Activated T-cell treated with anti-CD3 and anti-CD28 coated beads for 48 hours (primary cell): ENCODE measurements at regions not wholly inside any gene's neighbourhood (a gene's known extent, or its start where the extent isn't known, plus 50 kb on each side); places are given as distances from the start of the nearest gene placed in this dataset.

ENCODE experiments used
- DNase-seq: peaks from one replicate; pipeline ENCODE4 v3.0.0-alpha.2; 2020; ENCODE audit warnings: low read depth

DNA sequence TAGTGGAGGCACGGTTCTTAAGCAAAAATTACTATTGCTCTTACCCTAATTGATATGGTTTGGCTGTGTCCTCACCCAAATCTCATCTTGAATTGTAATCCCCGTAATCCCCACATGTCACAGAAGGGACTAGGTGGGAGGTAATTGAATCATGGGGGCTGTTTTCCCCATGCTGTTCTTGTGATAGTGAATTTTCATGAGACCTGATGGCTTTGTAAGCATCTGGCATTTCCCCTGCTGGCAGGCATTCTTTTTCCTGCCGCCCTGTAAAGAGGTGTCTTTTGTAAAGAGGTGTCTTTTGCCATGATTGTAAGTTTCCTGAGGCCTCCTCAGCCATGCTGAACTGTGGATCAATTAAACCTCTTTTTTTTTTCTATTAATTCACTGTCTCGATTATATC, 1691.8 kb upstream of the SLC39A10 start:
- DNase-seq = no peak

DNA sequence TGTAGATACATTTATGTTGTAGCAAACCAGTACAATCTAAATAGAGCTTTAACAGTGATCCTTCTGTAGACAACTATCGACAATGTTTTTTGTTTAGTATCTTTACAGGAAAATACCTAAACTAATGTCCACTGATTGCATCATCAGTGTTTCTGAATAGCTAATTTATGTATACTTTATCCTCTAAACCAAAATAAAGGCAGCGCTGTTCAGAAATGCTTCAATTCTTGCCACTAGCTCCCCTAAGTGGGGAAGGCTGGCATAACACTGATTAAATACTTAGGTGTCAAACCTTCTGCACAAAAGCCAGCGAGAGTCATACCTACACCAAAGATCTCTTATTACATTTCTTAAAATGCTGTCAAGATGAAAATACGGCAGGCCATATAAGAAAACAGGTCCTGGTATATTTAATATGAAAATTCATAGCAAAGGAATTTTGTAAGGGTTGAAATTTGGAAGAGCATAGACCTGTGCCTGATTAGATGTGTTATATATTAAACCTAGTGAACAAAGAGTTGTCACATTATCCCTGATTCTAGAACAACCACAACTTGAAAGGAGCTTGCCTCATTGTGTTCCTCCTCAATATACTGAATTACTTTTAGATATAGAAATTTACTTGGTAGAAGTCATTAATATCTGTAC, 1693.4 kb upstream of the SLC39A10 start:
- no peak for DNase-seq

DNA sequence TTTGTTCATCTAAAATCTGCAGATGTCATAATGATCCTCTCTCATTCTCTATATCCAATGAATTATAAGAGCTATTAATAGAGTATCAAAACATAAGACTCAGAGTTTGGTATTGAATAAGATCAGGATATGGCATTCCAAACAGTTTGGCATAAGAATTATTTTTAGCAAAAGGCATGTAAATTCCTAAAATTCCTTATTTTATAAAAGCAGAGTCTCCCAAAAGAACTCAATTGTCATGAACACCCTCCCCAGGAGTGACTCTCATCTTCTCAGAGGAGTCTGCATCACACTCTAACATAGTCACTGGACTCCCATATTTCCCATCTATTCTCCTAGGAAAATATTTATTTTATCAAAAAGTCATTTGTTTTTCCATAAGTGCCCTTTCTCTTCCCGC, 1710.2 kb upstream of the SLC39A10 start:
- no peak for DNase-seq

DNA sequence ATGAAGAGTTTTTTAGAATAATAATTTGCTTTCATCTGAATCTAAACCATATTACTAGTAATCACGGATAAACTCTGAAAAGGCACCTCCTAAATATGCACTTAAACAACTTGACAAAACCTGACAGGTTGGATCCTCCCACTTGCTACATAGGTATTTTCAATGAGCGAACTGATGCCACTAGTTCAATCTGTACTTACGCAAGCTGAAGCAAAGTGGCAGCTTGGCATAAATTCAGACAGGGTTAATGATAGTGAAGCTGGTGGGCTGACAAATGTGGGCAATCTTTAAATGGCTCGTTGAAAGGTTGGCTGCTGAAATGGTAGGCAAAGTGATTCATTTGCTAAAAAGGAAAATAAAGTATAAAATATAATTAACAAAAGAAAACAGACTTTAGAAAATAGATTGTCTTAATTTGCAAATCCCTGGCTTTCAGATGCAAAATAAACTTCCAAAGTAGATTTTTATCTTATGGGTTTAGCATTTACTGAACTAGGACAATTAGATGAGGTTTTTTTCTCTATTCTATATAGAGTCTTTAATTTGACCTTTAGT, 1713.5 kb upstream of the SLC39A10 start:
- DNase-seq = no peak

DNA sequence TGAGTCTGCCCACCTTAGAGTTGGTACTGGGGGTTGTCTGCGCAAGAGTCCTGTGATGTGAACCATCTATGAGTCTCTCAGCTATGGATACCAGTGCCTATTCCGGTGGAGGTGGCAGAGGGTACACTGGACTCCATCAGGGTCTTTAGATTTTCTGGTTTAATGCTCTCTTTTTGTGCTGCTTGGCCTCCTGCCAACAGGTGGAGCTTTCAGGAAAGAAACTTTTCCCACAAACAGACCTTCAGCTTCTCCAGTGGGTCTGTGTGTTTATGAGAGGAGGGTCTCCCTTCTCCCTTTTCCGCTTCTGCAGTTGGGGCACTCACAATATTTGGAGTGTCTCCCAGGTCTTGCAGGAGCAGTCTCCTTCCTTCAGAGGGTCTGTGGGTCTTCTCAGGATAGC, 1721.9 kb upstream of the SLC39A10 start:
- no peak for DNase-seq

DNA sequence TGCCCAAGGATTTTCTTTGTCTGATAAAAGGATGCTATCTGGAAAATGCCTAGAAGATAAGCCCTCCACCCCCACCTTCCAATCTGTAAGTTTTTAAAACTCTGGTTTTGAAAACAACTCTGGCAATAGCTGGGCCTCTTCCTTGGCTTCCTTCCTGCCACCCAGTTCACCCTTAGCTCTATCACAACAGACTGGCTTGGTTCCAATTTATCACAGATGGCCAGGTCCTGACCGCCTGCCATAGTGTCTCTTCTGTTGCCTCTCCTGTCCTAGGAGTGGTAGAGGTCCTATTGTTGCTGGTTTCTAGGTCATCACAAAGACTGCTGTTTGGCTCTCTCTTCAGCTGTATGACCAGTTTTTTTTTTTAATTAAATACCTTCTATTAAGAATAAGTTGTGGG, 1727.9 kb upstream of the SLC39A10 start:
- no peak for DNase-seq

DNA sequence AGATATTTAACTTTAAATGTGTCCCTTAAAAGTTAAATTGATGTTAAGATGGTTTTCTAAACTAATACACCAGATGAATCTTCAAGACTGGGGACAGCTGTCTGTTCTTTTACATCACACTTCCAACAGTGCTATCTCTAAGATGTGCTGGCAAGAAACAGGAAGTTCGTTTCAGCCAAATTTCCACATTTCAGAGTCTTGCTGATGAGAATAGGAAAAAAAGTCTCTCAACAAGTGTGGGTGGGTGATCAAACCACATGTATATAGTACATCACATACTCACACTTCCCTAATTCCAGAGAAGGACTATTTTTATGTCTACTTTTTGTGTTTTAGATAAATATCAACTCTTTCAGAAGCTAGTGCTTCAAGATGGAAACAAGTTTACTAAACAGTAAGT, 1712.8 kb upstream of the TMEFF2 start:
- DNase-seq = no peak

GRCh38 chr2:193900292-193900691, 1705.6 kb upstream of the TMEFF2 start:
- DNase-seq = no peak

- no peak for DNase-seq
Measured at GRCh38 chr2:193895226-193895625, 1700.5 kb upstream of the TMEFF2 start.

DNA sequence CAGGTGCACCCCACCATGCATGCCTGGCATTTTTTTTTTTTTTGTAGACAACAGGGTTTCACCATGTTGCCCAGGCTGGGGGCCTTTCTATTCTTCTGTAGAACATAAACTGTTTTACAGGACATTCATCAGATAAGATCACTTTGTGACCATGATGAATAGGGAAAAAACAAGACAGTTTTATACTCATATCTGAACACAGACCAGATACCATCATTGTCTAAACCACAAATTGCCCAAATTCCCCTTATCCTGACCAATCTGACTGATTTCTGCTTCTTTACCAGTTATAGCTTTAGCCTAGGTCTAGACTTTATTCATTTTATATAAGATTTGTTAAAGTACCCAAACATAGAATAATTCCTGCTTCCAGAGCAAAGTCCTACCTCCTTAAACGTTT, 1699.3 kb upstream of the TMEFF2 start:
- no peak for DNase-seq

GRCh38 chr2:193891023-193891422, 1696.3 kb upstream of the TMEFF2 start:
- no peak for DNase-seq

- DNase-seq = no peak
Measured at GRCh38 chr2:193885419-193885818, 1690.7 kb upstream of the TMEFF2 start.

GRCh38 chr2:193883820-193884219, 1689.1 kb upstream of the TMEFF2 start:
- no peak for DNase-seq

DNA sequence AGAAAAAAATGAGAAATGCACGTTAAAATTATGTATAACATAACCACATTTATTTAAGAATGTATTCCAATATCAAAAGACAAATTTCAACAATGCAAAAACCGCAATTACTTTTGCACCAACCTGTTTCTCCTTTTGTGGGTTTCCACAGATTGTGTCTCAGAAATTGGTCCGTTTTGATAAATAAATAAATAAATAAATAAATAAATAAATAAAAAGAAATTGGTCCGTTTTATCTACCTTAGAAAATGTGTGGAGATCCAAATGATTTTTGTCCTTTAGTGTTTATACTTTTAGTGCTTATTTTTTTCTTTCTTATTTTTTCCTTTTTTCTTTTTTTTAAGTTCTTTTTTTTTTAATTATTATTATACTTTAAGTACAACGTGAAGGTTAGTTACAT, 1682.2 kb upstream of the TMEFF2 start:
- no peak for DNase-seq

DNA sequence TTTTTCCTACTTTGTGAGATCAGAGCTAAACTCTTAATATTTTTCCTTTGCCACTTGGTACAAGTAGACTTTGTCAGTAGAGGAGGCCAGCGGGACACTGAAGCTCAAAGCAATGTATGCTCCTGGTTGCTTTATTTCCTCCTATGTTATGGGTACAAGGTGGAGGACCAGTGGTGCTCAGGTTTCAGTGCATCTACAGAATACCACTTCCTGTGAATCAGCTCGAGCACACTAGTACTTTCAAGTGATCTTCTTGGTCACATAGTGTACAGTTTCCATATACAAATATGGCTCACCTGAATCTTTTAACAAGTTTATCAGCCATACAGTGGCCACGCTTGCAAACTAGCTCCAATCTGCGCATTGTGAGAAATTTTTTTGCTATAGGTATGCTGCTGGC, 1674.8 kb upstream of the TMEFF2 start:
- no peak for DNase-seq

GRCh38 chr2:193868833-193869232, 1674.1 kb upstream of the TMEFF2 start:
- no peak for DNase-seq

DNA sequence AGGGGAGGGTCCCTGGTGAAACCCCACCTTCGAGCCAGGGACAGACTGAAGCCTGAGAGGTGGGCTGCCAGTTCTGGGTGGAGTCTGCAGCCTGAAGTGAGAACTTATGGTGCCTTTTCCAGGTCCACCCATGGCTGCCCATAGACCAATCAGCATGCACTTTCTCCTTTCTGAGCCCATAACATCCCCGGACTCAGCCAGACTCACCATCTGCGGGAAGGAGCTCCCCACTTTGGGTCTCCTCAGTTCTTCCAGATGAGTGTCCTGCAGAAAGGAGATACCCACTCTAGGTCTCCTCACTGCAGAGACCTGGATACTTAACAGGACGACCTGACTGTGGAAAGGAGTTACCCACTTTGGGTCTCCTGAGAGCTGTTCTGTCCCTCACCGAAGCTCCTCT, 1673.4 kb upstream of the TMEFF2 start:
- no peak for DNase-seq

- no peak for DNase-seq
Measured at GRCh38 chr2:193867454-193867853, 1672.7 kb upstream of the TMEFF2 start.

GRCh38 chr2:193861557-193861956, 1666.8 kb upstream of the TMEFF2 start:
- no peak for DNase-seq

- no peak for DNase-seq
Measured at GRCh38 chr2:193847991-193848390, 1653.3 kb upstream of the TMEFF2 start.

DNA sequence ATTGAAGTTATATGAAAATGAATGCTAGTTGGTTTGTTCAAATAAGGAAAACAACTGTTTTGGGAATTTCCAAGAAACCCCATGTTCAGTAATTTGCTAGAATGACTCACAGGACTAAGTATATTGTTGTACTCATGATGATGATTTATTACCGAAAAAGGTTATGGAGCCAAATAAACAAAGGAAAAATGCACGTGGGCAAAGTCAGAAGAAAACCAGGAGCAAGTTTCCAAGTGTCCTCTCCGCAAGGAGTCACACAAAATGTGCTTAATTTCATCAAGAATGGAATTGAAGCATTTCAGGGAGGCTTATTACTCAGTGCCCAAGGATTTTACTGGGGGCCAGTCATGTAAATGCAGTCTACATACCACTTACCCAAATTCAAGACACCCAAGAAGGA, 1652.4 kb upstream of the TMEFF2 start:
- DNase-seq = no peak

DNA sequence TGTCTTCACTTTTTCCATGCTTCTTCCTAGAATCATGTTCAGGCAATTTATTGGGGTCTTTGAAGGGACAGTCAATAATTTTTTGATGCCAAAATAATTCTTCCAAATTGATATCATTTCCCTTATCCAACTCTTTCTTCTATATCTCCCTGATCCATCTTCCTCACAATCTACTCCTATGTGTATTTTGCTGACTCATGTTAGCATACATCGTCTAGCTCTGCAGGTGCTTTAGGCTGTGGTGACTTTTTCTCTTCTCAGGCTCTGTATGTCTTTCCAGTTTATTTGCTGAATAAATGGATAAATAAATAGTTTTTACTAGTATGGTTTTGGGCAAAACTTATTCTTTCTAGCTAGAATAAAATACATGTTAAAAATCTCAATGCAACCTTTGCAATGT, 1650.9 kb upstream of the TMEFF2 start:
- DNase-seq = no peak

GRCh38 chr2:193843675-193844074, 1648.9 kb upstream of the TMEFF2 start:
- no peak for DNase-seq

DNA sequence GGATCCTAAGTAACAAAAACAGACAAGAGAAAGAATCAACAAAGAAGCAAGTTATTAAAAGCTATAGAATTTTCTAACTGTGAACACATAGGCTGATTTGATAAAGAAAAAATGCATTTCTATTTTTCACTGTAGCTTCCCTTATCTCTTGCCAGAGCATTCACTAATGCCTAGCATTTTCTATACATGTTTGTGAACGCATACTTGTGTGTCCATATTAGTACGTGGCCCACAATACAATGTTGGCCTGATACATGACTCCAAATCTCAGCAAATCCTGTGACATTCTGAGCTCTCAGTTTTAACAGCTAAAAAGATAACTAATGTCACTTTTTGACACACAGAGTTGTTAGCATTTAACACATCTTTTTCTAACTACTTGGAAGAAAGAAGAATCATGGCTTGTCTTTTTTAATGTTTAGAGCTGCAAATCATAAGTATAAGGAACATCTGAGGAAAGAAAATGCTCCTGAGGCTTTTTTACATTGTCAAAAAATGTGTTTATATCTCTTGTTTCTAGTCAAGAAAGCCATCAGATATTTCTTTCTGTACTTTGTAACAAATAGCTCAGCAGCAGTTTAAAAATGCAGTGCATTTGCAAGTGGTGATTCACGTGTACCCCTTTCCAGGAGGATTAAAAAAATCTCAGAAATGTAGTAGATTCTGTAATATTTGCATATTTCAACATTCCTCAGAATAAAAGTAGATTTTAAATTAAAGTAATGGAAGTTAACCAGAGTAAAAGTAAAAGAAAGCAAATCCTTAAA, 1646.8 kb upstream of the TMEFF2 start:
- DNase-seq = no peak
